Inflammatory macrophage (primary cell): ENCODE measurements at regions not wholly inside any gene's neighbourhood (a gene's known extent, or its start where the extent isn't known, plus 50 kb on each side); places are given as distances from the start of the nearest gene placed in this dataset.

Experiments
- DNase-seq, 2 donors: peaks; one replicate each; pipeline ENCODE4 v3.0.0-alpha.2; 2020 to 2022

- no peak for DNase-seq
Measured at GRCh38 chr14:55942826-55943225, 175.4 kb upstream of the PELI2 start.

GRCh38 chr14:55944757-55945156 is 173.5 kb upstream of the PELI2 start:
- DNase-seq: no peak

DNA sequence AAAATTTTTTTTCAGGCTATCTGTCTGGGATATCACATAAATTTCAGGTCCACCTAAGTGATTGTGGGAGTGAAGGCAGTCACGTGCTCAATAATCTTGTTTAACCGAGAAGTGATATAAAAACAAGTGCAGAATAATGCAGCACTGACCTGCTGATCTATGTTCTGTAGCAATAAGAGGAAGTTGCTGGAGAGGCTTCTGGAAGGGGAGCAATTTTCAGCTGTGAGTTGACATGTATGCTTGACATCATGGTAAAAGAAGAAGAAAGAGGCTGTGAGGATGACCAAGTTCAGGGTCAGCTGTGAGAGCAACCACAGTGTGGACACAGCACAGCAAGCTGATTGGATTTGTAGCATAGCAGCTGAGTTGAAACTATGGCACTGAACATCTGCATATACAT is 172.0 kb upstream of the PELI2 start:
- DNase-seq: peak; percentile 43 to 49

GRCh38 chr14:55948399-55948798 is 169.8 kb upstream of the PELI2 start:
- DNase-seq: no peak

- DNase-seq: no peak
Measured at GRCh38 chr14:55949708-55950107, 168.5 kb upstream of the PELI2 start.

- DNase-seq: no peak
Measured at GRCh38 chr14:55950135-55950534, 168.1 kb upstream of the PELI2 start.

DNA sequence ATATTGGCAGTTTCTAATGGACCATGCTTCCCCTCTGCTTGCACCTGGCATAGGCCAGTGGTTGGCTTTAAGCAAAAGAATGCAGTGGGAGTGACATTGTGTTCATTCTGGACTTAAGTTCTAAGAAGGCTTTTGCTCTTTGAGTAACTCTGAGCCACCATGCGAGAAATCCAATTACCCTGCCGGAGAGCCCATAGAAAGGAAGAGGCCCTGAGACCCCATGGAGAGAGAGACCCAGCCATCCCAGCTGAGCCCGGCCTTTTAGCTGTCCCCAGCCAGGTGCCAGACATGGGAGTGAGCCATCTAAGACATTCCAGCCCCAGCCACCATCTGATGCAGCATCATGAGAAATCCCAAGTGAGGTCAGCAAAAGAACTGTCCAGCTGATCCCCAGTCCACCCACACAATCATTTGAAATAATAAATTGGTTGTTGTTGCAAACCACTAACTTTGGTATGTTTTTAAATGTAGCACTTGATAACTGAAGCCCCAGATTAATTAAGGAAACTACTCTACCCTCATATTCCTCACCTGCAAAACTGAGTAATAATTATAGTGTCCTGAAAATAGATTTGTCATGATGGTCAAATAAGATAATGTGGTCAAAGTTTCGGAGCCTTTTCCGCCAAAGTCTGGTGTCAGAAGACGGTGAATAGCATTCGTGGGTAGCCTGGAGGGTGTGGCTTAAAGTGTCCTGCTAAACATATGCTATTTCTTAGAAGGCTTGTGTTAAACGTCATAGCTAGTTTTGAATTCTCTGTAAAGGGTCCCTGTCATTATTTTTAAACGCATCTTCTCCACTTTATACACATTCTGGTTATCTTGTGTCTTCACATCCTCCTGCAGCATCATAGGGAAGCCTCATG is 166.6 kb upstream of the PELI2 start:
- DNase-seq: no peak

DNA sequence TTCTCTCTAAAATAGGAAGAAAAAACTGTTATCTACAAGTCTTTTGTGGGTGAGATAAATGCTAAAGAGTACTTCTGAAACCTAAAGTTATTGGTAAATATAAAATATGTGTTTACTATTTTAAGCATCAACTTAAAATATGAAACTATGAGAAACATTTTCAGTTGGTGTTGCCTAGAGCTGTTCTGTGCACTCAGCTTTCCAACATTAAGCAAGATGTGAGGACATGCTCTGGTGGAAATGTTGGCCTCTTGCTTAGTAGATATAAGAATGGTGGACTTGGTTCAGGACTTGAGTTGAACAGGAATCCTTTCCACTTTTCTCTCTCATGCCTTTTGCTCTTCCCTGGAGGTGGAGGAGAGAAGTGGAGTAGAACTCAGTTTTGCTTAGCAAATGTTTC is 164.1 kb upstream of the PELI2 start:
- DNase-seq: no peak

DNA sequence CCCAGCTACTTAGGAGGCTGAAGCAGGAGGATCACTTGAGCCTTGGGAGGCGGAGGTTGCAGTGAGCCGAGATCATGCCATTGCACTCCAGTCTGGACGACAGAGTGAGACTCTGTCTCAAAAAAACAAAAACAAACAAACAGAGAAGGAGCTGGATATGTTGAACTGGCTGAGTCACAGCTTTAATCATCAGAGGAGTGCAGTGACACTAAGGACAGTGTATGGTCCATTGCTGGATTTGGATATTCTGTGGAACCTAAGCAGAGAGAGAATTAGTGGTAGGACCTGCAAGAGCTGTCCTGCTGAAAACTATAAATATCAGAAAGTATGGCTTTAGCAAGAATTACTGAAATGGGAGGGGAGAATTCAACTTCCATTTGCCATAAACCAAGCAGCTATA is 163.0 kb upstream of the PELI2 start:
- DNase-seq: no peak

DNA sequence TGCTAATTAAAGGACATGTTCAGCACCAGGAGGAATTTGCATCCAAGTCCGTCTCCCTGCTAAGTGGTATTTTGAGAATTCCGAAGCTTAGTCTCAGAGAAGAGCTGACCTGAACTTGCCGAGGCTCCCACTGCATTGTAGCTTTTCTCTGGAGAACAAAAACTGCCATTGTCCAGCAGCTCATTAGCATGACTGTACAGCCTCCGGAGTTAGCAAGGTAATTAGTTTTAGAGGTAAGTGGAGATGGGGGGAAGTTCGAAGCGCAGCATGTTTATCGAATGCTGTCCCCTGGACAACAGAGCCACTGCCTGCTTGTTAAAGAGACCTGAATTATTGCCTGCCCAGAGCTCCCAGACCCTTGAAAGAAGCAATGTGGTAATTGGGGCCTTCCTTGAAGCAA is 160.3 kb upstream of the PELI2 start:
- DNase-seq: no peak

GRCh38 chr14:55963295-55963694 is 154.9 kb upstream of the PELI2 start:
- DNase-seq: no peak

DNA sequence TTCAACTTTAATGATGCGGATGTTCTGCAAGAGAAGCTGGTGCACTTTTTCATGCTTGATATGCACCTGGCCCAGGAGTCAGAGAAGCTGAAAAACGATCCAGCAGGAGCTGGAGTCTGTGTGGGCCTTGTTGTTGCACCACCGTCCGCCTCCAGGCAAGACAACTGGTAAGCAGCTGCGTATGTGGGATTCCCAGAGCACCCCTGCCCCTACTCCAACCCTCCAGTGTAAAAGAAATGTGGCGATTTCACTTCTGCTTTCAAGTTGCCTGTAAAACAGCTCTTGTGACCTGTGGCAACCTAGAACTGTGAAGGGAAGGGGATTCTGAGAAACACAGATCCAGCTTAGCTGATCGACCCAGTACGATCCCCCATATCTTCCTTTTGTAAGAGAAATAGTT is 154.1 kb upstream of the PELI2 start:
- DNase-seq: peak; percentile 18 to 40

DNA sequence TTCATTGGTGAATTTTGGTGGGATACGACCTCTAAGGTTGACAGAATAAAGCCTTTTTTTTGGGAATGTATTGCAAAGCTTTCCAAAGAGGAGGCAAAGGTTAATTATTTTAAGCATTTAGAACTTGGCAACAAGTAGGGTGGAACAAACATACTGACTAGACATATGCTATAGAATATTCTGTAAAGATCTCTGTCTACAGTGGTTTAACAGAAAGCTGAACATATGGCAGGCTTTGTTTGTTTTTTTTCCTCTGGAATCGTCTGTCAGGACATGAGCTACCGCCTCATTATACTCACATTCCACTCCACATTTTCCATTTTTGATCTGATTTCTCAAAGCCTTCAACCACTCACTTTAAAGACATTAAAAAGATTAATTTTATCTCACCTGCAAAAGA is 153.4 kb upstream of the PELI2 start:
- no peak for DNase-seq

GRCh38 chr14:55965851-55966250 is 152.4 kb upstream of the PELI2 start:
- no peak for DNase-seq

DNA sequence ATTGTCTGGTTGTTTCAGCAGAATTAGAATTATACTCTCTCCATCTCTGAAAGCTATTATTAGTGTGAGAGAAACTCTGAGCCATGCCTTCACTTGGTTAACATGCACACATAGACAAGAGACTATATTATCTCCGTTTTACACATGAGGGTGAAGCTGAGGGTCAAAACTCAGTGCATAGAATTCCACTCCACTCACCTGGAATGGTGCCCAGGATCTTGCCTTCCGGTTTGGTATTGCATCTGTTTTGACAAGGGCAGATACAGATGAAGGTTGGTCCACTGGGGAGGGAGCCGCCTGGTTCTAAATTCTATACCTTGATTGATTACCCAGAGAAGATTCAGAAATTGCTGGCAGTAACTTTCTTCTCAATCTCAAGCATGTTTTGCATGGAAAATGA is 149.5 kb upstream of the PELI2 start:
- DNase-seq: no peak

DNA sequence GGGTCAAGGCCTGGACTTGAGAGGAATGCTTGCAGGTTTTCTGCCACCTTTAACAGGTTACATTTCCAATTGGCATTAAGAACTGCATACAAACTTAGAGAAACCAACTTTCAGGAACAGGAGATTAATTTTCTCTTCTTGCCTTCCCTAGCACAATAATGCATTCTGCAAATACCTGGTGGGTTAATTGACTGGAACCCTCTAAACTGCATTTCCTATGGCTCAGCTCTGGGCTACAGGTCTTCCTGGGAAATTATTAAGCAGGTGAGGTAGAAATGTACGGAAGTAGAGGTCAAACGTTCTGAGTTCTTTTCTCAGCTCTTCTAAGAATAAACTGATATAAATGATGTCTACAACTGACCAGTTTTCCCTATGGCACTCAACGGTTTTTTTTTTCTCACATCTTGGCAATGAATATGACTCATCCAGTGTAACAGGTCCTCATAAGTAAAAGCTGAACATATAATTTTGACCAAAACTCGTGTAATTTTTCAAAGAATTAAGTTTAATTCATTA is 144.9 kb upstream of the PELI2 start:
- no peak for DNase-seq

DNA sequence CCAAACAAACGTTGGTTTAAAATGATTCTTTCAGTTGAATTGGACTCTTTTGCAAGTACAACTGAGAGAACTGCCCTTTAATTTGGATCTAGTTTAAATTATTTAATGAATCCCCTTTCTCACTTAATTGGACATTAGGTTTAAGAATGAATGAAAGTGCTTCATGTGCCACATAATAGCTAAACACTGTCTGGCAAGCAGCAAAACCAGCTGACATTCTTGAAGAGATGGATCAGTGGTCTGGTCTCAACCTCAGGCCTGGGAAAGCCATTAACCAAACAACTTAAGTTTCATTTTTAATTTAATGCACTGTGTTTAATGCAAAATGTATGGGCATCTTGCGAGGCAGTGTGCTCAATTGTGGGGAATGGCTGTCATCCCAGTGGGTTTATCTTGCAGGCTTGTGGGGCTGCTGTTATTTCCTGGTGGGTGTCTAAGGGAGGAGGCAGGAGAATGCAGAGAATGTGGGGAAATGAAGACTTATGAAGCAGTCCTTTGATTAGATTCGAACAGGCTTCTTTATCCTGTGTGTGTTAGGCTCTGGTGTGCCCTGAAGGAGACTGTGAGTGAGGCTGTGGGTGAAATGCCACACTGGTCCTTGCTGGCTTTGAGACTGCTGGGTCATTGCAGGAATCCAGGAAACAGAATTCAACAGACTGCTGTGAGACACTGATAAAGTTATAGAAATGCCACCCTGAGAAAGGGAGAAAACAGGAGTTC is 144.1 kb upstream of the PELI2 start:
- DNase-seq: no peak

DNA sequence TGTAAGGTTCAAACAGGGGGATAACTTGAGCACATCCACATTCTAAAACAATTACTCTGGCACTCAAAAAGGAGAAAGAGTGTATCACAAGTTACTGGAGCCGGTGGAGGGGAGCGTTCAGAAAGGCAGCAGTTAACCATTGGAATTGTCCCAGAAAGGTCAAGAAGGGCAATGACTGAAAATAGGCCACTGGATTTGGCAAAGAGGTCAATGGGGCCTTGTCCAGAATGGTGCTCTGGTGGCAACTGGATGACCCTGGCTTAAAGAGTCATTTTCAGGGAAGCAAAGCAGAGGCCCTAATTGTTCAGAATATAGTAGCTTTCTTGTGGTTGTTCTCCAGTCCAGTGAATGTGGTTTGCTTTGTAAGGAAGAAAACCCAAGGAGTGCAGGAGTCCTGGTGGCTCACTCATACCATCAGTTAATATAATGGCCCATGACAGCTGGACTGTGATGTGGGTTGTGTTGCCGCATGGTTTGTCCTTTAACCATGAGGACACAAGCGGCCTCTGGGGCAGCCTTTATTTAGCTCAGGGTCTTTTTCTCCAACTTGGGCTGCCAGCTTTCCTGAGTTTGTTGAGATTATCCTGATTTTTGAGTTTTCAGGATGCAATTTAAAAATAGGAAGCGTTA is 142.8 kb upstream of the PELI2 start:
- DNase-seq: no peak

GRCh38 chr14:55976219-55976618 is 142.0 kb upstream of the PELI2 start:
- DNase-seq: no peak

DNA sequence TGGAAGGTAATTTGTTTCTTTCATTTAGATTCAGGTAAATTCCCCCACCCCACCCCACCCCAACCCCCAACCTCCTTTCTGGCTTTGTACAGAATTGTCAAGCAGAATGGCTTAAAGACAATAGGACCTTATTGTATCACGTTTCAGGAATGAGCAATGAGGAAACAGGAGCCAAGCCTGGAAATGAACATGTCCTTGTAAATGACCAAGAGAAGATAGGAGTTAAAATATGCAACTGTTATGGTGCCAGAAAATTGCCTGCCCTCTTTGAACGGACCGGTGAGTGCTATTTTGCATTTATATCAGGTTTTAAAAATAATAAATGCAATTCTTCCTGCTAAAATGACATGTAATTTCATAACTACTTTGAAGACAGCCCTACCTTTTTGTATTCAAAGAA is 141.6 kb upstream of the PELI2 start:
- DNase-seq: no peak

- no peak for DNase-seq
Measured at GRCh38 chr14:55977392-55978150, 140.6 kb upstream of the PELI2 start.

DNA sequence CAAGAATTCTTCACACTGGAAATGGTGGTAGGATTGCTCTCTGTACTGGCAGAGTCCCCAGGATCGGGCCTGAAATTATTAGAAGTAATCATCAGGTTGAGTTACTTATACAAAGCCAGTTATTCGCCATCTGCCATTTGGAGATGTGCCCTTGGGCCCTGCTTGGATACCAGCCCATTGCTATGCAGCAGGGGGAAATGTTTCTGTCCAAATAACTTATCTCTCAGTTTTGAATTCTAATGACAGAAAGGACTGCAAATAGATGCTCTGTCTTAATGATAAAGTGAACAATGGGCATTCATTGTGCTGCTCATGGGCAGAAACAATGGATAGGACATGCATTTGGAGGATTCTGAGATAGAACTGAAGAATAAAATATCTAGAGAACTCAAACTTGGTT is 139.1 kb upstream of the PELI2 start:
- DNase-seq: no peak

DNA sequence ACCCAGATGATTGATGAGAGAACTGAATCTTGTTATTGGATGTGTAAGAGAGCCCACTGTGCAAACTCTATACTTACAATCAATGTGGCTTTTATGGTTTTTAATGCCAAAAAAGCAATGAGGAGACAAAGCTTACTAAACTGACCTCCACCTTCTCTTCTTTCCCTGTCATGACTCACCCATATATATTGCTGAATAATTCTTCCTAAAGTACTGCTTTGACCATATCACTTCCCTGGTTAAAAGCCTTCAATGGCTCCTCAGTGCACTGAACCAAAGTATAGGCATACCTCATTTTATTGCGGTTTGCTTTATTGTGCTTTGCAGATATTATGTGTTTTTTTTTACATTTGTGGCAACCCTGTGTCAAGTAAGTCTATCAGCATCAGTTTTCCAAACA is 138.4 kb upstream of the PELI2 start:
- DNase-seq: no peak
